GM18498 (cell line): ENCODE measurements at regions not wholly inside any gene's neighbourhood (a gene's known extent, or its start where the extent isn't known, plus 50 kb on each side); places are given as distances from the start of the nearest gene placed in this dataset.

ENCODE experiments used
- ATAC-seq: cut with Tn5 transposase; IDR thresholded peaks from one replicate; pipeline ENCODE4 v1.9.1; 2021; ENCODE audit warnings: mild to moderate bottlenecking, moderate library complexity; ENCODE audit not compliant: unreplicated experiment

DNA sequence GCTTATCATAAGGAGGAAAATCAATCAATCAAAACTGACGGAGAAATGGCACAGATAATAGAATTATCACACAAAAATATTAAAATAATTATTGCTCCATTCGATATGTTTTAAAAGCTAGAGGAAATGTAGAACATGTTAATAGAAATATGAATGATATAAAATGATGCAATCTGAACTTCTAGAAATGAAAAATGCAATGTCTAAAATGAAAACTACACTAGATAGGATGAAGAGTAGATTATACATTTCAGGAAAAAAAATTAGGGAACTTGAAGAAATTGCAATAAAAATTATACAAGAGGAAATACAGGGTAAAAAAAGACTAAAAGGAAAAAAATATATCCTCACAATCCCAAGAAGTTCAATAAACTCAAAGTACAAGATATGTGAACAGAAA lies 80.2 kb upstream of the TP63 start:
- ATAC-seq = no peak

DNA sequence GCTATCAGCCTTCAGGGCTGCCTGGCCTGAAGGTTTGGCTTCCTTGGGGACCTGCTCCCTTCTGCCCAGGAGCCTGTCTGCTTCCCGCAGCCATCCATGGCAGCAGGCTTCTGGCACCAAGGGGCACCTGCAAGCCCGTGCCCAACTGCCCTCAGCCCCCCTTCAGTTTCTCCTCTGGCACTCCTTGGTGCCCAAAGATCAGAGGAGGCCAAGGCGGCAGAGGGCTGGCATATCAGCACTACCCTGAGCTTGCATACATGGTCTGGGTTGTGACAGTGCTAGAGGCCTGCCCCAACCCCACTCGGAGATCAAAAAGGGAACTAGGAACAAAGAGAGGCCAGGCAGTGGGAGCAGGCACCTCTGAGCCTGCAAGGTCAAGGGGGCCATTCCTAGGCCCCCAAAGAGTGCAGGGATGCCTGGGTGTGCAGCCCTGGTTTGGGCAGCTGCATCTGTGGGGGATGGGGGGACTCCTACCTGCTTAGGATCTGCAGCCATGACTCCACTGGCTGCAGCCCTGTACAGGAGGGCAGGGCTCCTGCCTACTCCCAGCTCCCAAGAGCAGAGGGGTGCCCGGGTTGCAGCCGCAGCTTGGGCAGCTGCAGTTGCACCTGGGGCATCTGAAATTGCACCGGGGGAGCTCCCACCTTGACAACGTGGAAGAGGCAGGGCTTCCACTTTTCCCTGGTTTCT lies 76.2 kb upstream of the TP63 start:
- no peak for ATAC-seq

DNA sequence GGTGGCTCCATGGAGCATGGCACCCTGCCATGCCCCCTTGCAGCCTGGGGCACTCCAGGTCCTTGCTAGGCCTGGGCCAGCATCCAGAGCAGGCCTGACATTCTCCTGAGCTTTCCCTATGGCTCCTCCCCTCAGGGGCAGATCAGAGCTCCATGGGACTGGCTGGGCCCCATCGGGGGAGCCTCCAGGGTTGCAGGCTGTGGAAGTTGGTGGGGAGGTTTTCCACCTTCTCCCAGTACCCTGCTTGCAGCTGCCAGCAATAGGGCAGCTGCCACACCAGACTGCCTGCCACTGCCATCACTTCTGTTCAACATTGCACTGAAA lies 75.7 kb upstream of the TP63 start:
- ATAC-seq = no peak

DNA sequence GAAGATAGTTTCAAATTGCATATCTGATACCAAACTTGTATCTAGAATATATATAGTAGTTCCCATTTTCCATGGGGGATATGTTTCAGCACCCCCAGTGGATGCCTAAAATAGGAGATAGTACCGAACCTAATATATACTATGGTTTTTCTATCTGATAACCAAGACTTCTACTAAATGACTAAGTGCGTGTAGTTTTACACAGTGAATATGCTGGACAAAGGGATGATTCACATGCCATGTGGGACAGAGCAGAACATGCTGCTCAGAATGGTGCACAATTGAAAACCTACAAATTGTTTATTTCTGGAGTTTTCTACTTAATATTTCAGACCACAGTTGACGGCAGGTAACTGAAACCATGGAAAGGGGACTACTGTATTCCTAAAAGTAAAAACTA lies 73.4 kb upstream of the TP63 start:
- ATAC-seq = no peak

DNA sequence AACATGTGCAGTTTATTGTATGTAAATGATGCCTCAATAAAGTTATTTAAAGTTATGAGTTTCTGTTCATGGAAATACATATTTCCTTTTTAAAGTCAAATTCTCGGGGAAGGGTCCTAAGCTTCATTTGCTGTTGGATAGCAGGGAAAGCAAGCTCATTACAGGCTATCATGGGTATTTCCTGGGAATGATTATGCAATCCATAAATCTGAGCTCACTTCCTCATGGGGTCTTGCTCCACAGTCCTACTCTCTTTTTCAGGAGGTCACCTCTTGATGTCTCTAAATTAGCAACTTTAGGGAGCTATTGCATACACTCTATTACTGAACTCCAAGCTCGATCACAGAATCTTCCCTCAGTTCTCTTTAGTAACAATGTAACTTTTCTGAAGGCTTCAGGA lies 69.9 kb upstream of the TP63 start:
- no peak for ATAC-seq

DNA sequence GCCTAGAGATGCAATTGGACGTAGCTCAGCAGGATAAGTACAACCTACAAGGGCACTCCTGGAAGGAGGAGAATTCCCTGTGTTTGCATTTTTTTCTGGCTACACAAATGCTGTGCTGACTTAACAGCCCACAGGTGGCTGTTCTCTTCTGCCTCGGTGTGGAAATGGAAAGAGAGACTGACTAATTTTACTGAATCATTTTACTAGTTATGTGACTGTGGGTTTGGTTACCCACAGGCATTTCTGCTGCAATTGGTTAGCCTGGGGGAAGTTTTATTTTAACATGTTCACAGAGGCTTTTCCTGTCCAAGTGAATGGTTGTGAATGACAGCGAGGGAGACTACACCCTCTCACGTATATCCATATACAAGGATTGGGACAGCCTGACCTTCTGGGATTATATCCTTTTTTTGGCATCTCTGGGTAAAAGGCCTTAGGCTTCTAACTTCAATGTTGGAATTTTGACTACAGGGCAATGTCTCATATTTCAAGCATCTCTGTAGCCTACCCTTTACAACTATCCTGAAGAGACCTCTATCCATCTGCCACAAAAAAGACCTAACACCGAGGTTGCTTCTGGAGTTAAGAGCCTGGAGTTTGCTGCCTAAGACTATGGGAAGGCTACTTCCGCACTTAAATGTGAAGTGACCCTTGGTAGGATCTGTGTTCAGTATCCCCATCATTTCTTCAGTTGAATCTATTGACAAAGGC lies 67.2 kb upstream of the TP63 start:
- ATAC-seq = peak; percentile 86

DNA sequence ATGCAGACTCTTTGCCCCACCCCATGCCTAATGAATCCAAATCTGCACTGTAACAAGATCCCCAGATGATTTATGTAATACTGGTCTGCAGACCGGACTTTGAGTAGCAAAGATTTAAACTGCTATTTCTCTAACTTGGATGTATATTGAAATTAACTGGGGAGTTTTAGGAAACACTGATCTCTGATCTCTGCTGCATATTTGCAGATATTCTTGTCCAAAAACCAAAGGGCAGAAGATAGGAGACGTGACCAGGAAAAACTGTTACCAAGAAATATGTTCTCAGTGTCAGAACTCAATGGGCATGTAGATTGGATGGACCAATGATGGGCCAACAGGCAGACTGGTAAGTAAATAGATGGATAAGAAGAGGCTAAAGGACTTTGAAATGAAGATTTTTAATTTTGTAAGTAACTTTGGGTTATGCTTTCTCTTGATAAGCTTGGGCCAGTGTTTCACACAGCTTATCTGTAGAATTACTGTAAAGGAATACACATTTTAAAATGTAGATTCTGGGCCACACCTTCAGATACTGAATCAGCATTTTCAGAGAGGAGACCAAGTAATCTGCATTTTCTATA lies 64.5 kb upstream of the TP63 start:
- ATAC-seq = no peak

DNA sequence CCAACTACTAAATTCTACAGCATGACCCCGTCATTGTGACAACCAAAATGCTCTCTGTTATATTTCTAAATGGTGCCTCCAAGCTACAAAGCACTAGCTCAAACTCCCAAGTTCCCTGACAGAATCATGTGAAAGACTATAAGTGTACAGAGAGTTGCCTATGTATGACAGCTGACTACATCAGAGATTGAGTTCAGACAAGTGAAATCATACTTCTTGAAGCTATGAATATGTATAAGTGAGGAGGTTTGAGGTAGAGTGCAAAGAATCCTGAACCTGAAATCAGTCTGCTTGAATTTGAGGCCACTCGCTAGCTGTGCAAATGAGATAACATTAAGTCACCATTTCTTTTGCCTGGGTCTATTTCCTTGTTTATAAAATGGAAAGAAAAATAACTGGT lies 63.9 kb upstream of the TP63 start:
- ATAC-seq = no peak

DNA sequence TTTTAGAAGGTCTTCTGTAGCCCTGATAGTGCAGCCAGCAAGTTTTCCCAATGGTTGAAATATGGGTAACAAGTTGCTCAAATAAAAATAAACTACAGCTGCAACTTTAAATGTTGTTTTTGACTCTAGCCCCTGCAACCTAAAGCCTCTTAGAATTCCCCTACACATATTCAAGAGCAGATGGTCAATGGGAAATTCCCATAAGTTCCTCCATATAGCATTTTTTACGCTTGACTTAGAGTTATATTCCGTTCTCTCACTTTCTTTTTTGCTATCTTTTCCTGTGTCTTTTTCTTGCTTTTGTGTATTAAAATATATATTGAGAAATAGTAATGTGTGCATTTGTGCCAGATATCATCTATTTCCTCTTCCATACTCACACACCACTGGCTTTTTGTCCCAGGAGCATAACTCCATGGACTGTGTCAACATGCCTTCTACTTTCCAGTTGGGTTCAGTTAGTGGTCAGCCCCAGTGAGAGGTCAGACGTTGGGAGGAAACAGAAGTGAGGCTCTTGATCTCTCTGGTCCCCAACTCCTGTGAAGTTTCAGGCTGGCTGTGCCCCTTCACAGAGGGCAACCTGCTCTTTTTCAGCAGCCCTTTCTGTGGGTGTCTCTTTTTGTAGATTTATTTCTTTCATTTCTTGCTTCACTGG lies 63.3 kb upstream of the TP63 start:
- peak; percentile 41 for ATAC-seq

DNA sequence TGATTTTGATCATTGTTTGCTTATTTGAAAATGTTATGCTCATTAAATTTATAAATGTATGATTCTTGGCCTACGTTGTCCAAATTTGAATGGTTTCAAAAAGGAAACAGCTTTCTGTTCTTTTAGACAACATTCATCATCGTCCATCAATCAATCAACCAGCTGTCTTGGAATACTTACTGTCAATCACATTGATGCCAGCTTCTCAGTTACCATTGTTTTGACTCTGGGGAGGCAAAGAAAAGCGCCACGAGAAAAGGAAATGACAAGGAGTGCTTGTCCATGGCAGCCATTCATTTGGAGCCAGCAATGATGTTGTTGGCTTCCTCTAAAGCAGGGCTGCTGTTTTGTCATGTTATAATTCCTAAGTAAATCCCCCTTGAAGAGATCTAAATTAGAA lies 62.2 kb upstream of the TP63 start:
- no peak for ATAC-seq

DNA sequence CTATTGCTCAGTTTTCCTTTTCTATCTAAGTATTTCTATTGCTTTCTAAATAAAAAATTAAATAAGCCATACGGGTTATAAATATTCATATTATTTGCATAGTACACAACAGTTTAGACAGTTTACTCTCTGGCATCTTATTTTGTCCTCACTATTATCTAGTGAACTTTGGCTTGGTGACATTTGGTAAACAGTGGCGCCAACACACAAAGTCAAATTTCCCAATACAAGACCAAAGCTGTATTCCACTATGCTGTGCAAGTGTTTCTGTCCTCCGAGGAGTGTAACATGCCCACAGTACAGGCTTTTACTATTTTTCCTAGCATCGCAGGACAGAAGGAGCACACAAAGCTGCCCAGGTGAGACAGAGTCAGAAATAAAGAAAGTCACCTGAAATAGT lies 61.7 kb upstream of the TP63 start:
- ATAC-seq = no peak

DNA sequence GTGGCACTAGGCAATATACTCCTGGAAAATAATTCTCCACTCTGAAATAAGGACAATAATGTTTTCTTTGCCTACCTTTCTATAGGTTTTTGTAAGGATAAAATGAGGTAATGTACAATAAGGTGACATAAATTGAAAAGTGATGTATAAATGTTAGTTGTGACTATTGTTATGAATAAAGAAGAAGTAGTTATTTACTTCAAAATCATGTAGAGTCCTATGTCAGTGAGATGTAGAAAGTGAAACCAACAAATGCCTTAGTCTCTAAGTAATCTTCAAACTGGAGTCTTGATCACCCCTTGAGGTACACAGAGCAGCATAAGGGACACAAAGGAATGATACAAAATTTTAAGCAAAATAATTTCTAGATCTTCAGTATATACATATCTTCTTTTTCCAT lies 60.3 kb upstream of the TP63 start:
- peak; percentile 61 for ATAC-seq

DNA sequence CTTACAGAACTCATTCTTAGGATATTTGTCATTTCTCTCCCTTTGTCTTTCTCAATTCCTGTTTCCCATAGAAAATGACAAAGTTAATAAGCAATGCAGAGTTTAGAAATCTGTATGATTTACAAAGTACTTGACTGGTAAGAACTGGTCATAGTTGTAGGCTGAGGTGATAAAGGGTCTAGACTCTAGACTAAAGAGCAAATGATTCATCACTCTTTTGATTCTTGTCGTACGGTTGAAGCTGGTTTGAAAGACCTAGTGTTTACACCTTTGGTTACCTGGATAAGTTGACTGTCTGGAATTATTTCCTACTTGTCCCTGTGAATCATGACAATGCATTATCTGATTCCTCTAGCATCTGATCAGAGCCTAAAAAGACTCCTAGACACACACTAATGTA lies 58.9 kb upstream of the TP63 start:
- no peak for ATAC-seq

DNA sequence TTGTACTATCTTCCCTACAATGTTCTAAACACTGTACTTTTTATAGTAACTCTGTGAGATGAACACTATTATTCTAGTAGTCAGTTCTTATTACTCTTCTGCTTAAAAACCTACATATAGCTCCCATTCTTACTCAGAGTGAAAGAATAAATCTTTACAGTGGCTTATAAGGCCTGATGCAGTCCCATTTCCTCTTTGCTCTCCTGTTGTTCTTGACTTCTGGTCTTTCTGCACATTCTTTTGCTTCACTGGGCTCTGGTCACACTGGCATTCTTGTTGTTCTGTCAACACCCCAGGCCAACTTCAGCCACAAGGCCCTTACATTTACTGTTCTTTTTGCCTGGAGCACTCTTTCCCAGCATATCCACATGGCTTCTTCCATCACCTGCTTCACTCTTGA lies 58.2 kb upstream of the TP63 start:
- ATAC-seq = peak; percentile 43

DNA sequence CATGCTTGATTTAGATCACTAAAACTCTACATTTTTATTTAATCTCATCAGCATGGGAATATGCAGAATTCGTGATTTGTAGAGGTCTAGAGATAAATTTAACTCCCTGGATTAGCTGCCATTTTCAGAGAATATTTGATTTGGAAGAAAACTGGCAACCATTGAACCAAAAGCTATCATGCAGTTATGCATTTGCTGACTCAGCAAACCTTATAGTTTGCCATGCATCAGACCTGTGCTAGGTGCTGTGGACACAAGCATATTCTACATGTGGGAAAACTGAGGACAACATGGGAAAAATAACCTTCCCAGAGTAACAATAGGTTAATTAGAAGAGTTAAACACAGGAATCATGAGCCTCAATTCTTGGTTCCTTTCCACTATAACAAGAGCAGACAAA lies 54.7 kb upstream of the TP63 start:
- no peak for ATAC-seq

DNA sequence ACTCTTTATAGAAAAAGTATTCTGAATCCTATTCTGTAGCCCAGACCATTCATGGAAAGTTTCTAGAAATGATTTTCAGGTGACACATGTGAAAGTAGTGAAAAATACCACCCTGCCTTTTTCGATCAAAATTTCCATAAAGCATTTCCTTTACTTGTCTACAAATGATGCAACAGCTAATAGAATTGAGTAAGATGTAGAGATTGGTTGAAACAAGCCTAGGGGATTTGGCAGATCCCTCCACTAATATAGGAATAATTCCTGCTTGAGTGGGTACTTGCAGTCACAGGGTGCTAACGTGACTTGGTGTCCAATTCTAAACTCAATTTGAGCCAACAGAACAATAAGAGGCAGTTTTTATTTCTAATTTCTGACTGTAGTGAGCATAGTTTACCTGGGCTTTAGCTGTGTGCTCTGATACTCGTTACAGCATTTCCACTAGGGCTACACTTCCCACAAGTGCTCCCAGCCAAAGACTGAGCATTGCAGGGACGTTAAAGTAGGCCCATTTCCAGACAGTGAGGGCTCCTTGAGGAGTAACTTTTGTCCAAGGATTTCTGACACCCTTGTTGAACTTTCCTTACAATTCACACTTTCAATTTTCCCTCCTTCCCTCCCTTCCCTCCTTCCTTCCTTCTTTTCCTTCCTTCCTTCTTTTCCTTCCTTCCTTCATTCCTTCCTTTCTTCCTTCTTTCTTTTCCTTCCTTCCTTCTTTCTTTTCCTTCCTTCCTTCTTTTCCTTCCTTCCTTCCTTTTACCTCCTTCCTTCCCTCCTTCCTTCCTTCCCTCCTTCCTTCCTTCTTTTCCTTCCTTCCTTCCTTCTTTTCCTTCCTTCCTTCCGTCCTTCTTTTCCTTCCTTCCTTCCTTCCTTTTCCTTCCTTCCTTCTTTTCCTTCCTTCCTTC lies 53.9 kb upstream of the TP63 start:
- no peak for ATAC-seq

DNA sequence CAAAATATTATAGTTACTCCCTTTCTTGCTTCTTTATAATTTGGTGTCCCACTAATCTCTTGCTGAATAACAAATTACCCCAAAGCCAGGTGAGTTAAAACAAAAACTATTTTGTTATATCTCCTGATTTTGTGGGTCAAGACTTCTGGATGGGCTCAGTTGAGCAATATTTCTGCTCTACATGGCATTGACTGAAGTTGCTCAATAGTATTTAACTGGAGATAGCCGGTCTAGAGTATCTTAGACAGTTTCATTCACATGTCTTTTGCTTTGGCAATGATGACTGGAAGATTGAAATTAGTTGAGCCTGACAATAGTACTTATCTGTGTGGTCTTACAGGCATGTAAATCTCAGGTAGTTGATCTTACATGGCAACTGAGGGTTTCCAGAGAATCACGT lies 51.0 kb upstream of the TP63 start:
- no peak for ATAC-seq
